NCI-H345 (cell line): ENCODE measurements at regions not wholly inside any gene's neighbourhood (a gene's known extent, or its start where the extent isn't known, plus 50 kb on each side); places are given as distances from the start of the nearest gene placed in this dataset.
"Not testable (repeated sequence)": the region's sequence is repeated elsewhere in the genome, so short reads cannot be mapped to it uniquely, and the experiment has no call there.

Experiments used
- DNase-seq: peaks from one replicate; lab custom pipeline; 2025; lab: John Stamatoyannopoulos, UW

- no peak for DNase-seq
Observed at GRCh38 chr6:62819640-62820039, 391.6 kb upstream of the FKBP1C start.

- DNase-seq, result peak; percentile 56
Observed at GRCh38 chr6:62808565-62809293, 402.5 kb upstream of the FKBP1C start.

- DNase-seq, result no peak
Observed at GRCh38 chr6:62805431-62805830, 405.8 kb upstream of the FKBP1C start.

- DNase-seq, result peak; percentile 45
Observed at GRCh38 chr6:62803094-62803493, 408.2 kb upstream of the FKBP1C start.

- no peak for DNase-seq
Observed at GRCh38 chr6:62797190-62797589, 414.1 kb upstream of the FKBP1C start.

- DNase-seq, result no peak
Observed at GRCh38 chr6:62775427-62776022, 435.7 kb upstream of the FKBP1C start.

- not testable (repeated sequence) for DNase-seq
Observed at GRCh38 chr6:62766174-62766573, 445.1 kb upstream of the FKBP1C start.

GRCh38 chr6:62764841-62765240 is 446.4 kb upstream of the FKBP1C start:
- no peak for DNase-seq

GRCh38 chr6:62763125-62763912 is 447.9 kb upstream of the FKBP1C start:
- no peak for DNase-seq

- no peak for DNase-seq
Observed at GRCh38 chr6:62746968-62747367, 460.9 kb upstream of the KHDRBS2 start.

GRCh38 chr6:62746161-62746560 is 460.1 kb upstream of the KHDRBS2 start:
- DNase-seq, result no peak

- no peak for DNase-seq
Observed at GRCh38 chr6:62740596-62740995, 454.6 kb upstream of the KHDRBS2 start.

- no peak for DNase-seq
Observed at GRCh38 chr6:62740171-62740570, 454.1 kb upstream of the KHDRBS2 start.

GRCh38 chr6:62737792-62738191 is 451.8 kb upstream of the KHDRBS2 start:
- no peak for DNase-seq

- no peak for DNase-seq
Observed at GRCh38 chr6:62721408-62721807, 435.4 kb upstream of the KHDRBS2 start.

GRCh38 chr6:62716719-62717118 is 430.7 kb upstream of the KHDRBS2 start:
- no peak for DNase-seq

GRCh38 chr6:62714112-62714511 is 428.1 kb upstream of the KHDRBS2 start:
- DNase-seq, result no peak

GRCh38 chr6:62711750-62712149 is 425.7 kb upstream of the KHDRBS2 start:
- no peak for DNase-seq

- no peak for DNase-seq
Observed at GRCh38 chr6:62707914-62708313, 421.9 kb upstream of the KHDRBS2 start.

GRCh38 chr6:62707156-62707555 is 421.1 kb upstream of the KHDRBS2 start:
- DNase-seq, result no peak

GRCh38 chr6:62683063-62683462 is 397.0 kb upstream of the KHDRBS2 start:
- no peak for DNase-seq

- no peak for DNase-seq
Observed at GRCh38 chr6:62681108-62681507, 395.1 kb upstream of the KHDRBS2 start.

GRCh38 chr6:62672989-62673388 is 387.0 kb upstream of the KHDRBS2 start:
- no peak for DNase-seq
